ENCODE measurements at regions not wholly inside any gene's neighbourhood (a gene's known extent, or its start where the extent isn't known, plus 50 kb on each side); places are given as distances from the start of the nearest gene placed in this dataset.

DNA sequence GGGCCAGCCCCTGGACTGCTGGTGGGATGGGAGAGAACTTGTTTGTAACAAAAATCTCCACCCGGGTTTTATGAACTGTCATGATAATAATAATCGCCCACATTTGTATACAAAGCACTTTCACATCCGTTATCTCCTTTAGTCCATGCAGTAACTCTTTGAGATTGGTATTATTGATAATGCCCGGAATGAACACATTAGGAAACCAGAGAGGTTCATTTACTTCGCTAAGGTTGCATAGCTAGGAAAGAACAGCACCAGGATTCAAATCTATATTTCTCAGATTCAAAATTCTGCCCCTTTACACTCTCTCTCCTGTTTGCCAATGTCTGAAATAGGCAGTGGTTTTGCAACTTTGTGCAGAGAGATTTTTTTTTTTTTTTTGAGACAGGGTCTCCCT lies 131.4 kb downstream of the FOXD2 start:
- H3K9ac ChIP-seq (ENCODE audit: low read depth, low read length) = no peak overlapping the region
- no peaks in the 10 kb centered on the region for H3K36me3 ChIP-seq (ENCODE audit: insufficient read depth, low read length)
- no peaks in the 10 kb centered on the region for H3K9me3 ChIP-seq (replicated peaks; ENCODE audit: low read length)
- H3K4me3 ChIP-seq (ENCODE audit: low read length) = no peak overlapping the region
- peaks cover 9% of the 10 kb centered on the region for H3K27me3 ChIP-seq (ENCODE audit: control insufficient read depth, insufficient read depth, low read length)
- H3K4me2 ChIP-seq (ENCODE audit: low read length) = no peak overlapping the region
- no peaks in the 10 kb centered on the region for H3K4me1 ChIP-seq (ENCODE audit: control insufficient read depth, insufficient read depth, low read length)

GRCh38 chr1:47569681-47570470 lies 132.0 kb downstream of the FOXD2 start:
- no peaks in the 10 kb centered on the region for H3K36me3 ChIP-seq (ENCODE audit: insufficient read depth, low read length)
- H3K4me3 ChIP-seq (ENCODE audit: low read length) = no peak overlapping the region
- H3K4me2 ChIP-seq (ENCODE audit: low read length) = no peak overlapping the region
- H3K9me3 ChIP-seq (replicated peaks; ENCODE audit: low read length) = no peaks in the 10 kb centered on the region
- H3K27me3 ChIP-seq (ENCODE audit: control insufficient read depth, insufficient read depth, low read length) = peaks cover 9% of the 10 kb centered on the region
- no peak overlapping the region for H3K9ac ChIP-seq (ENCODE audit: low read depth, low read length)
- H3K4me1 ChIP-seq (ENCODE audit: control insufficient read depth, insufficient read depth, low read length) = no peaks in the 10 kb centered on the region

DNA sequence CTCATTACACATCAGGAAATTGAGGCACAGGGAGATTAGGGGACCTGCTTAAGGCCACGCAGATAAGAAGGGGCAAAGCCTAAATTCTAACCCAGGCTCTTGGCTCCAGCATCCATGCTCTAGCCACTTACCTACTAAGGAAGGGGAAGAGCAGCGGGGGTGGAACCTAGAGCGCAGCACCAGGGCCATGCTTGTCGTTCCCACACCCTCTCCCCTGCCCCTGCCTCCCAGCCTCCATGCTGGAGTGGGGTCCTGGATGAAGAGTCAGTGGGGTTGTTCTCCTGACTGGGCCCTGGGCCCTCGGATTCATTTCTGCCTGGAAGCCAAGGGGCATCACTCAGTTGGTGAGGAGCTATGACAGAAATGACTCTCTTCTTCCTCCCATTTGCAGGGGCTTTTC lies 133.3 kb downstream of the FOXD2 start:
- no peak overlapping the region for H3K9ac ChIP-seq (ENCODE audit: low read depth, low read length)
- H3K36me3 ChIP-seq (ENCODE audit: insufficient read depth, low read length) = no peaks in the 10 kb centered on the region
- no peak overlapping the region for H3K4me2 ChIP-seq (ENCODE audit: low read length)
- H3K4me1 ChIP-seq (ENCODE audit: control insufficient read depth, insufficient read depth, low read length) = no peaks in the 10 kb centered on the region
- no peak overlapping the region for H3K4me3 ChIP-seq (ENCODE audit: low read length)
- peaks cover 9% of the 10 kb centered on the region for H3K27me3 ChIP-seq (ENCODE audit: control insufficient read depth, insufficient read depth, low read length)
- no peaks in the 10 kb centered on the region for H3K9me3 ChIP-seq (replicated peaks; ENCODE audit: low read length)

GRCh38 chr1:47571952-47572351 lies 134.1 kb downstream of the FOXD2 start:
- Histone ChIP-seq H3K4me1 (ENCODE audit: control insufficient read depth, insufficient read depth, low read length) (no peaks in the 10 kb centered on the region), H3K27me3 (ENCODE audit: control insufficient read depth, insufficient read depth, low read length) (peaks cover 11% of the 10 kb centered on the region)

GRCh38 chr1:47572731-47573430 lies 135.0 kb downstream of the FOXD2 start:
- Histone ChIP-seq H3K27me3 (ENCODE audit: control insufficient read depth, insufficient read depth, low read length) (peaks cover 15% of the 10 kb centered on the region), H3K9me3 (replicated peaks; ENCODE audit: low read length) (no peaks in the 10 kb centered on the region), H3K4me3 (ENCODE audit: low read length) (no peak overlapping the region), H3K4me1 (ENCODE audit: control insufficient read depth, insufficient read depth, low read length) (no peaks in the 10 kb centered on the region), H3K4me2 (ENCODE audit: low read length) (no peak overlapping the region), H3K36me3 (ENCODE audit: insufficient read depth, low read length) (no peaks in the 10 kb centered on the region), H3K9ac (ENCODE audit: low read depth, low read length) (no peak overlapping the region)

More at GRCh38 chr1:47571952-47572351, 134.1 kb downstream of the FOXD2 start:
- H3K4me2 ChIP-seq (ENCODE audit: low read length) = no peak overlapping the region
- no peaks in the 10 kb centered on the region for H3K9me3 ChIP-seq (replicated peaks; ENCODE audit: low read length)
- no peak overlapping the region for H3K9ac ChIP-seq (ENCODE audit: low read depth, low read length)
- no peak overlapping the region for H3K4me3 ChIP-seq (ENCODE audit: low read length)
- no peaks in the 10 kb centered on the region for H3K36me3 ChIP-seq (ENCODE audit: insufficient read depth, low read length)

DNA sequence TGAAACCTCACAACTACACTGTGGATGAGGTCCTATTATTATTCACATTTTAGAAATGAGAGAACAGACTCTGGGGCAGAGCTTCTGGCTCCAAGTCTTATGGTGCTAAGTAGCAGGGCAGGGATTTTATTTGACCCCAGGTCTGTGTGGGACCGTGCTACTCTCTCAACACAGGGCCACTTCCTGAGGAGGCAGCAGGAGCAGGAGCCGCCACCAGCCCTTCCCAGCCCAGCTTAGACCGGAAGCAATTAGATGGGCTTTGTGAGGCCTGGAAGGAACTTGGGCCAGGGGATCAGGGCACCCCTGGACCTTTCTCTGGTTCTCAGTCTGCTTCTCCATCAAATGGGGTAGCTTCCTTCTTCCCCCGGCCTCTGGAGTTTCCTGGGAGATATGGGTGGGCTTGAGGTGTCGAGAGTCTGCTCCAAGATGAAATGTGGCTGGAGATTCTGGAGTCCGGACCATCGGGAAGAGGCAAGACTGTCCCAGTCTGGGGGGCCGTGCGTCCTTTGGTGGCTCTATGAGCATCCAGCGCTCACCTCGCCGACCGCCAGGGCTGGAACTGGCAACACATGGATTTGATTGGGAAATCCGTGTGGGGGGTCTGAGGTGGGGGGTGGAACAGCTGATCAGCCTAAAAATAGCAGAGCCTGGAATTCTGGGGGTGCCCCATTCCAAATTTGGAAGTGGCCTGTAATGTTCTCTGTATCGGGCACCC lies 136.8 kb downstream of the FOXD2 start:
- Histone ChIP-seq H3K4me1 (ENCODE audit: control insufficient read depth, insufficient read depth, low read length) (no peaks in the 10 kb centered on the region), H3K4me2 (ENCODE audit: low read length) (no peak overlapping the region), H3K4me3 (ENCODE audit: low read length) (no peak overlapping the region), H3K27me3 (ENCODE audit: control insufficient read depth, insufficient read depth, low read length) (peaks cover 24% of the 10 kb centered on the region), H3K9me3 (replicated peaks; ENCODE audit: low read length) (no peaks in the 10 kb centered on the region), H3K9ac (ENCODE audit: low read depth, low read length) (no peak overlapping the region), H3K36me3 (ENCODE audit: insufficient read depth, low read length) (no peaks in the 10 kb centered on the region)

DNA sequence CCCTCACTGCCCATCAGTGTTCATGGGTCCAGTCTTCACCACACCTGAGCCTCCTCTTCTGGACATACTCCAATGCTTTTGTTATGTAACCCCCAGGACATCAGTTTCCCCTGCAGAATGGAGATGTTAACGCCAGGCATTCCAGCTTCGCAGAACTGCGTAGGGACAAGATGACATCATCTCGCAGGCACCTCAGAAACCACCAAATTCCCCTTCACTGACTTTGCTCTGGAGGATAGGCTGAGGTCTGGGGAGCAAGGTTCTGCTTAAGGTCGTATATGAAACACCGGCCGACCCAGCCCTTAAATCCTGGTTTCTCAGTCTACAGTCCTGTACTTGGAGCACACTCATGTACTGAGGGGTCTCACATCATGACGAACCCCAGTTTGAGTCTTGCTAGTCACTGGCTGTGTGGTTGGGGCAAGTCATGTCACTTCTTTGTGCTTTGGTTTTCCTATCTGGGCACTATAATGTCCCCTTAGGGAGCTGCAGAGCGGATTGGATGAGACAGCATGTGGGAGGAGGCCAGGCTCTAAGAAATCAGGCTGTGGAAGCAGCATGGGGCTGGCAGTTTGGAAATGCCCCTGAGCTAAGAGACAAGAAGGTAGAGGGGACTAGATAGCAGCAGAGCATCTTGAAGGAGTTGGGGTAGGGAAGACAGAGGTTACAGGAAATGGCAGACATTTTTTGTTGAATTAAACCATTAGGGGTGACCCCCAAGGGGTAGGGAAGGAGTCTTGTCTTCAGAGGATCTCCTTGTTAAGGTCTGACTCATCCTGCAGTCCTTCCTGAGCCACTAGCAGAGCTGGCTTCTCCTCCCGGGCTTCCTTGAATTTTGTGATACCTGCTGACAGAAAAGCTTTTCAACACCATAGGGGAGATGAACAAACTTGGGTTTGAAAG lies 138.3 kb downstream of the FOXD2 start:
- Histone ChIP-seq H3K4me2 (ENCODE audit: low read length) (no peak overlapping the region), H3K4me1 (ENCODE audit: control insufficient read depth, insufficient read depth, low read length) (no peaks in the 10 kb centered on the region), H3K27me3 (ENCODE audit: control insufficient read depth, insufficient read depth, low read length) (peaks cover 29% of the 10 kb centered on the region), H3K9me3 (replicated peaks; ENCODE audit: low read length) (no peaks in the 10 kb centered on the region), H3K36me3 (ENCODE audit: insufficient read depth, low read length) (no peaks in the 10 kb centered on the region), H3K4me3 (ENCODE audit: low read length) (no peak overlapping the region), H3K9ac (ENCODE audit: low read depth, low read length) (no peak overlapping the region)

DNA sequence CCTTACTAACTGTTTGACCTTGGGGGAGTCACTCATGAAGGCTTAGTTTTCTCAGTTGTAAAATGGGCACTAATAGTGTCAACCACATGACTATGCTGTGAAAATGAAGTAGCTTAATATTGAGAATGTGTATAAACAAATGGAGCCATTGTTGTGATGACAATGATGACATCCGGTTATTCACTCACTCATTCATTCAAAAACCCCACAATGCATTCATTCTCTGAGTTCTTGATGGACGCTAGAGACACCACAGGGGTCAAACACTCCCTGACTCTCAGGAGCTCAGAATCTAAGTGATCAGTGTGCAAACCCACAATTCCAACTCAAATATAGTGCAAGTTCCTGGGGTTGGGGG lies 138.9 kb downstream of the FOXD2 start:
- no peaks in the 10 kb centered on the region for H3K36me3 ChIP-seq (ENCODE audit: insufficient read depth, low read length)
- no peak overlapping the region for H3K4me2 ChIP-seq (ENCODE audit: low read length)
- peaks cover 29% of the 10 kb centered on the region for H3K27me3 ChIP-seq (ENCODE audit: control insufficient read depth, insufficient read depth, low read length)
- H3K9ac ChIP-seq (ENCODE audit: low read depth, low read length) = no peak overlapping the region
- no peaks in the 10 kb centered on the region for H3K9me3 ChIP-seq (replicated peaks; ENCODE audit: low read length)
- no peak overlapping the region for H3K4me3 ChIP-seq (ENCODE audit: low read length)
- H3K4me1 ChIP-seq (ENCODE audit: control insufficient read depth, insufficient read depth, low read length) = no peaks in the 10 kb centered on the region

GRCh38 chr1:47577303-47578025 lies 139.6 kb downstream of the FOXD2 start:
- H3K9me3 ChIP-seq (replicated peaks; ENCODE audit: low read length) = no peaks in the 10 kb centered on the region
- no peak overlapping the region for H3K4me2 ChIP-seq (ENCODE audit: low read length)
- no peak overlapping the region for H3K4me3 ChIP-seq (ENCODE audit: low read length)
- H3K4me1 ChIP-seq (ENCODE audit: control insufficient read depth, insufficient read depth, low read length) = no peaks in the 10 kb centered on the region
- peaks cover 29% of the 10 kb centered on the region for H3K27me3 ChIP-seq (ENCODE audit: control insufficient read depth, insufficient read depth, low read length)
- no peak overlapping the region for H3K9ac ChIP-seq (ENCODE audit: low read depth, low read length)
- no peaks in the 10 kb centered on the region for H3K36me3 ChIP-seq (ENCODE audit: insufficient read depth, low read length)

DNA sequence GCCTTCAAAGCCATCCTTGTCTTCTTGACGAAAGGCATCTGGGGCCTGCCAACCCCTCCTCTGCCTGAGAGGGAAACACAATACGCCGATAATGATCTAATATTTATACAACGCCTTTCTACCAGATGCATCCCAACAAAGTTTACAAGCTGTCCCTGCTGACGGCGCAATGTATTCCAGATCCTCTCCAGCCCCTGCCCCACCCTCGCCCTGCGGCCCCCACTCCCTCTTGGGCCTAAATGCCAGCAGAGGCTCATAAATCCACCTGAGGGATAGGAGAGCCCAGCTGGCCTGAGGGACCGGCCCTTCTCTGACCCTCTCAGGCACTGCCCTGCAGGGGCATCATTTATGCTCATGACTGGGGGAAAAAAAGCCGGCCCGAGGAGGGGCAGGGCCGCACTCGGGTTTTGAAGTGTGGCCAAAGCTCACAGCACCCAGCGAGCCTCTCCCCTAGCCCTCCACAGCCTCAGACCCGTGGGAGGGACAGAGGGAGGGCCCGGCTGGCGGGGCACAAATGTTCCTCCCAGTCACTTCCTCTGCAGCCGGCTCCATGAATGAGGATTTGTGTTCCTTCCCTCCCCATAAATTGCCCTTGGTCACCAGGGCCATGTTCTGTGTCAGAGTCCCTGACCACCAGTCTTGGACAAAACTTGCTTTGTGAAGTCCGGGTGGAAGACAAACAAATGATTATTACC lies 140.3 kb downstream of the FOXD2 start:
- Histone ChIP-seq H3K4me3 (ENCODE audit: low read length) (no peak overlapping the region), H3K36me3 (ENCODE audit: insufficient read depth, low read length) (no peaks in the 10 kb centered on the region), H3K9ac (ENCODE audit: low read depth, low read length) (no peak overlapping the region), H3K4me2 (ENCODE audit: low read length) (no peak overlapping the region), H3K4me1 (ENCODE audit: control insufficient read depth, insufficient read depth, low read length) (no peaks in the 10 kb centered on the region), H3K9me3 (replicated peaks; ENCODE audit: low read length) (no peaks in the 10 kb centered on the region), H3K27me3 (ENCODE audit: control insufficient read depth, insufficient read depth, low read length) (peaks cover 29% of the 10 kb centered on the region)

All from skeletal muscle satellite cell (primary cell).